ENCODE measurements at regions not wholly inside any gene's neighbourhood (a gene's known extent, or its start where the extent isn't known, plus 50 kb on each side); places are given as distances from the start of the nearest gene placed in this dataset.
"Not testable (repeated sequence)": the region's sequence is repeated elsewhere in the genome, so short reads cannot be mapped to it uniquely, and the experiment has no call there.

- H3K9ac ChIP-seq (ENCODE audit: low read depth, low read length): no peak overlapping the region
- no peak overlapping the region for H3K27ac ChIP-seq (ENCODE audit: low read depth, low read length)
- no peaks in the 10 kb centered on the region for H3K9me3 ChIP-seq (ENCODE audit: control insufficient read depth, insufficient read depth, low read length)
- no peaks in the 10 kb centered on the region for H3K27me3 ChIP-seq (ENCODE audit: control insufficient read depth, insufficient read depth, low read length)
- H3K4me1 ChIP-seq (ENCODE audit: control insufficient read depth, insufficient read depth, low read length): no peaks in the 10 kb centered on the region
- no peak overlapping the region for H3K4me3 ChIP-seq (ENCODE audit: low read depth, low read length)
- no peaks in the 10 kb centered on the region for H3K36me3 ChIP-seq (ENCODE audit: control insufficient read depth, insufficient read depth, low read length)
Observed at GRCh38 chr3:4147556-4148118, 155.5 kb upstream of the SETMAR start.

- H3K27me3 ChIP-seq (ENCODE audit: control insufficient read depth, insufficient read depth, low read length): no peaks in the 10 kb centered on the region
- no peaks in the 10 kb centered on the region for H3K9me3 ChIP-seq (ENCODE audit: control insufficient read depth, insufficient read depth, low read length)
- H3K36me3 ChIP-seq (ENCODE audit: control insufficient read depth, insufficient read depth, low read length): no peaks in the 10 kb centered on the region
- H3K27ac ChIP-seq (ENCODE audit: low read depth, low read length): no peak overlapping the region
- H3K4me1 ChIP-seq (ENCODE audit: control insufficient read depth, insufficient read depth, low read length): no peaks in the 10 kb centered on the region
- no peak overlapping the region for H3K9ac ChIP-seq (ENCODE audit: low read depth, low read length)
- no peak overlapping the region for H3K4me3 ChIP-seq (ENCODE audit: low read depth, low read length)
Observed at GRCh38 chr3:4149296-4149695, 153.9 kb upstream of the SETMAR start.

- H3K27ac ChIP-seq (ENCODE audit: low read depth, low read length): no peak overlapping the region
- no peaks in the 10 kb centered on the region for H3K4me1 ChIP-seq (ENCODE audit: control insufficient read depth, insufficient read depth, low read length)
- no peaks in the 10 kb centered on the region for H3K27me3 ChIP-seq (ENCODE audit: control insufficient read depth, insufficient read depth, low read length)
- H3K9me3 ChIP-seq (ENCODE audit: control insufficient read depth, insufficient read depth, low read length): no peaks in the 10 kb centered on the region
- no peak overlapping the region for H3K4me3 ChIP-seq (ENCODE audit: low read depth, low read length)
- H3K36me3 ChIP-seq (ENCODE audit: control insufficient read depth, insufficient read depth, low read length): no peaks in the 10 kb centered on the region
- H3K9ac ChIP-seq (ENCODE audit: low read depth, low read length): no peak overlapping the region
Observed at GRCh38 chr3:4150816-4151215, 152.4 kb upstream of the SETMAR start.

- Histone ChIP-seq H3K27me3 (ENCODE audit: control insufficient read depth, insufficient read depth, low read length) (no peaks in the 10 kb centered on the region), H3K9ac (ENCODE audit: low read depth, low read length) (no peak overlapping the region), H3K36me3 (ENCODE audit: control insufficient read depth, insufficient read depth, low read length) (no peaks in the 10 kb centered on the region), H3K4me3 (ENCODE audit: low read depth, low read length) (no peak overlapping the region), H3K9me3 (ENCODE audit: control insufficient read depth, insufficient read depth, low read length) (no peaks in the 10 kb centered on the region), H3K4me1 (ENCODE audit: control insufficient read depth, insufficient read depth, low read length) (no peaks in the 10 kb centered on the region), H3K27ac (ENCODE audit: low read depth, low read length) (no peak overlapping the region)
Observed at GRCh38 chr3:4151859-4152258, 151.3 kb upstream of the SETMAR start.

GRCh38 chr3:4153771-4154170 is 149.4 kb upstream of the SETMAR start:
- Histone ChIP-seq H3K36me3 (ENCODE audit: control insufficient read depth, insufficient read depth, low read length) (no peaks in the 10 kb centered on the region), H3K27me3 (ENCODE audit: control insufficient read depth, insufficient read depth, low read length) (no peaks in the 10 kb centered on the region), H3K4me1 (ENCODE audit: control insufficient read depth, insufficient read depth, low read length) (no peaks in the 10 kb centered on the region)

GRCh38 chr3:4158329-4158728 is 144.8 kb upstream of the SETMAR start:
- no peaks in the 10 kb centered on the region for H3K27me3 ChIP-seq (ENCODE audit: control insufficient read depth, insufficient read depth, low read length)
- no peaks in the 10 kb centered on the region for H3K4me1 ChIP-seq (ENCODE audit: control insufficient read depth, insufficient read depth, low read length)
- H3K27ac ChIP-seq (ENCODE audit: low read depth, low read length): no peak overlapping the region
- no peak overlapping the region for H3K9ac ChIP-seq (ENCODE audit: low read depth, low read length)
- no peaks in the 10 kb centered on the region for H3K36me3 ChIP-seq (ENCODE audit: control insufficient read depth, insufficient read depth, low read length)
- no peaks in the 10 kb centered on the region for H3K9me3 ChIP-seq (ENCODE audit: control insufficient read depth, insufficient read depth, low read length)
- H3K4me3 ChIP-seq (ENCODE audit: low read depth, low read length): no peak overlapping the region

More at GRCh38 chr3:4153771-4154170, 149.4 kb upstream of the SETMAR start:
- Histone ChIP-seq H3K9me3 (ENCODE audit: control insufficient read depth, insufficient read depth, low read length) (no peaks in the 10 kb centered on the region), H3K27ac (ENCODE audit: low read depth, low read length) (no peak overlapping the region), H3K9ac (ENCODE audit: low read depth, low read length) (no peak overlapping the region), H3K4me3 (ENCODE audit: low read depth, low read length) (no peak overlapping the region)

- no peak overlapping the region for H3K27ac ChIP-seq (ENCODE audit: low read depth, low read length)
- H3K27me3 ChIP-seq (ENCODE audit: control insufficient read depth, insufficient read depth, low read length): no peaks in the 10 kb centered on the region
- H3K9me3 ChIP-seq (ENCODE audit: control insufficient read depth, insufficient read depth, low read length): no peaks in the 10 kb centered on the region
- H3K36me3 ChIP-seq (ENCODE audit: control insufficient read depth, insufficient read depth, low read length): no peaks in the 10 kb centered on the region
- no peak overlapping the region for H3K9ac ChIP-seq (ENCODE audit: low read depth, low read length)
- no peak overlapping the region for H3K4me3 ChIP-seq (ENCODE audit: low read depth, low read length)
- no peaks in the 10 kb centered on the region for H3K4me1 ChIP-seq (ENCODE audit: control insufficient read depth, insufficient read depth, low read length)
Observed at GRCh38 chr3:4162096-4162495, 141.1 kb upstream of the SETMAR start.

GRCh38 chr3:4163011-4163410 is 140.2 kb upstream of the SETMAR start:
- Histone ChIP-seq H3K4me3 (ENCODE audit: low read depth, low read length) (no peak overlapping the region), H3K4me1 (ENCODE audit: control insufficient read depth, insufficient read depth, low read length) (no peaks in the 10 kb centered on the region), H3K9ac (ENCODE audit: low read depth, low read length) (no peak overlapping the region), H3K9me3 (ENCODE audit: control insufficient read depth, insufficient read depth, low read length) (no peaks in the 10 kb centered on the region), H3K27ac (ENCODE audit: low read depth, low read length) (no peak overlapping the region), H3K27me3 (ENCODE audit: control insufficient read depth, insufficient read depth, low read length) (no peaks in the 10 kb centered on the region), H3K36me3 (ENCODE audit: control insufficient read depth, insufficient read depth, low read length) (no peaks in the 10 kb centered on the region)

- Histone ChIP-seq H3K27me3 (ENCODE audit: control insufficient read depth, insufficient read depth, low read length) (no peaks in the 10 kb centered on the region), H3K36me3 (ENCODE audit: control insufficient read depth, insufficient read depth, low read length) (no peaks in the 10 kb centered on the region), H3K9me3 (ENCODE audit: control insufficient read depth, insufficient read depth, low read length) (no peaks in the 10 kb centered on the region), H3K9ac (ENCODE audit: low read depth, low read length) (no peak overlapping the region), H3K4me1 (ENCODE audit: control insufficient read depth, insufficient read depth, low read length) (peaks cover 12% of the 10 kb centered on the region), H3K27ac (ENCODE audit: low read depth, low read length) (no peak overlapping the region), H3K4me3 (ENCODE audit: low read depth, low read length) (no peak overlapping the region)
Observed at GRCh38 chr3:4166540-4166939, 136.6 kb upstream of the SETMAR start.

- H3K27me3 ChIP-seq (ENCODE audit: control insufficient read depth, insufficient read depth, low read length); H3K9me3 ChIP-seq (ENCODE audit: control insufficient read depth, insufficient read depth, low read length); H3K27ac ChIP-seq (ENCODE audit: low read depth, low read length); H3K9ac ChIP-seq (ENCODE audit: low read depth, low read length); H3K36me3 ChIP-seq (ENCODE audit: control insufficient read depth, insufficient read depth, low read length); H3K4me3 ChIP-seq (ENCODE audit: low read depth, low read length): not testable (repeated sequence)
- peaks cover 12% of the 10 kb centered on the region for H3K4me1 ChIP-seq (ENCODE audit: control insufficient read depth, insufficient read depth, low read length)
Observed at GRCh38 chr3:4167230-4167629, 135.9 kb upstream of the SETMAR start.

GRCh38 chr3:4174791-4175190 is 128.4 kb upstream of the SETMAR start:
- H3K27ac ChIP-seq (ENCODE audit: low read depth, low read length): no peak overlapping the region
- H3K9ac ChIP-seq (ENCODE audit: low read depth, low read length): no peak overlapping the region
- H3K36me3 ChIP-seq (ENCODE audit: control insufficient read depth, insufficient read depth, low read length): no peaks in the 10 kb centered on the region
- no peaks in the 10 kb centered on the region for H3K27me3 ChIP-seq (ENCODE audit: control insufficient read depth, insufficient read depth, low read length)
- H3K4me1 ChIP-seq (ENCODE audit: control insufficient read depth, insufficient read depth, low read length): peaks cover 3% of the 10 kb centered on the region; the same call in 1 of the 2 replicates
- H3K9me3 ChIP-seq (ENCODE audit: control insufficient read depth, insufficient read depth, low read length): no peaks in the 10 kb centered on the region
- H3K4me3 ChIP-seq (ENCODE audit: low read depth, low read length): no peak overlapping the region

GRCh38 chr3:4191971-4192370 is 111.2 kb upstream of the SETMAR start:
- Histone ChIP-seq H3K27me3 (ENCODE audit: control insufficient read depth, insufficient read depth, low read length) (no peaks in the 10 kb centered on the region), H3K4me1 (ENCODE audit: control insufficient read depth, insufficient read depth, low read length) (no peaks in the 10 kb centered on the region), H3K9ac (ENCODE audit: low read depth, low read length) (no peak overlapping the region), H3K36me3 (ENCODE audit: control insufficient read depth, insufficient read depth, low read length) (no peaks in the 10 kb centered on the region), H3K9me3 (ENCODE audit: control insufficient read depth, insufficient read depth, low read length) (peaks cover 15% of the 10 kb centered on the region), H3K27ac (ENCODE audit: low read depth, low read length) (no peak overlapping the region), H3K4me3 (ENCODE audit: low read depth, low read length) (no peak overlapping the region)
